ENCODE measurements at regions not wholly inside any gene's neighbourhood (a gene's known extent, or its start where the extent isn't known, plus 50 kb on each side); places are given as distances from the start of the nearest gene placed in this dataset.

- TF ChIP-seq POLR2A (IDR thresholded peaks at IDR 0.05) (no peak), CTCF (IDR thresholded peaks at IDR 0.05) (no peak)
Observed at GRCh38 chr11:109677876-109678275, 255.9 kb downstream of the C11orf87 start.
